Right atrium auricular region (tissue), 2 donors: ENCODE measurements at regions not wholly inside any gene's neighbourhood (a gene's known extent, or its start where the extent isn't known, plus 50 kb on each side); places are given as distances from the start of the nearest gene placed in this dataset.

ENCODE experiments used
- DNase-seq: peaks from one replicate; pipeline ENCODE4 v3.0.0-alpha.2; 2019; ENCODE audit warnings: low spot score
- H3K27ac ChIP-seq, 2 donors: fragments of 200-600 bp; sonication (generic); 1 replicate in 1 of 2; 2 replicates in 1 of 2; pipeline ENCODE4 v1.5.1; 2016 to 2019
- H3K27me3 ChIP-seq, 2 donors: fragments of 200-600 bp; sonication (generic); one replicate each; pipeline versions ENCODE4 v1.5.1 to v1.6.0; 2017 to 2019
- H3K36me3 ChIP-seq: fragments of 200-600 bp; sonication (generic); one replicate; pipeline ENCODE4 v1.5.1; 2016
- H3K4me1 ChIP-seq, 2 donors: fragments of 200-600 bp; sonication (generic); one replicate each; pipeline versions ENCODE4 v1.5.1 to v1.6.0; 2017 to 2019
- H3K4me3 ChIP-seq, 2 donors: fragments of 200-600 bp; sonication (generic); 1 replicate in 1 of 2; 2 replicates in 1 of 2; pipeline ENCODE4 v1.5.1; 2017 to 2019; ENCODE audit warnings: mild to moderate bottlenecking in 1 of 2, moderate library complexity in 1 of 2
- H3K9me3 ChIP-seq, 2 donors: fragments of 200-600 bp; sonication (generic); one replicate each; pipeline ENCODE4 v1.5.1; 2019
- CTCF ChIP-seq, 2 donors: fragments of 200-600 bp; sonication (generic); IDR thresholded peaks; one replicate each; pipeline ENCODE4 v1.5.1; 2019; ENCODE audit warnings: antibody characterized with exemption in 2 of 2

- Histone ChIP-seq H3K4me1 (peaks cover 0 to 27% of the 10 kb centered on the region in 2 donors), H3K36me3 (no peaks in the 10 kb centered on the region), H3K4me3 (no peak overlapping the region), H3K9me3 (no peaks in the 10 kb centered on the region), H3K27me3 (no peaks in the 10 kb centered on the region), H3K27ac (no peak overlapping the region)
- TF ChIP-seq CTCF (IDR thresholded peaks at IDR 0.05): no peak
- no peak for DNase-seq
Measured at GRCh38 chr16:85546585-85547447, 66.3 kb upstream of the GSE1 start.

GRCh38 chr16:85548375-85548774, 64.7 kb upstream of the GSE1 start:
- H3K4me3 ChIP-seq: no peak overlapping the region
- H3K4me1 ChIP-seq: peaks cover 0 to 30% of the 10 kb centered on the region in 2 donors
- DNase-seq: no peak
- no peaks in the 10 kb centered on the region for H3K9me3 ChIP-seq
- TF ChIP-seq CTCF (IDR thresholded peaks at IDR 0.05): no peak
- no peaks in the 10 kb centered on the region for H3K27me3 ChIP-seq
- no peaks in the 10 kb centered on the region for H3K36me3 ChIP-seq
- no peak overlapping the region for H3K27ac ChIP-seq

- no peak for DNase-seq
- Histone ChIP-seq H3K9me3 (no peaks in the 10 kb centered on the region), H3K4me1 (peaks cover 0 to 37% of the 10 kb centered on the region in 2 donors), H3K27ac (no peak overlapping the region), H3K4me3 (no peak overlapping the region), H3K27me3 (no peaks in the 10 kb centered on the region), H3K36me3 (no peaks in the 10 kb centered on the region)
- no peak for TF ChIP-seq CTCF (IDR thresholded peaks at IDR 0.05)
Measured at GRCh38 chr16:85549766-85550421, 63.2 kb upstream of the GSE1 start.

GRCh38 chr16:85550422-85550864, 62.7 kb upstream of the GSE1 start:
- peaks cover 0 to 37% of the 10 kb centered on the region in 2 donors for H3K4me1 ChIP-seq
- no peak for DNase-seq
- no peaks in the 10 kb centered on the region for H3K9me3 ChIP-seq
- no peaks in the 10 kb centered on the region for H3K36me3 ChIP-seq
- H3K4me3 ChIP-seq: no peak overlapping the region
- peak overlapping the region; percentile 25 to 41 for H3K27ac ChIP-seq
- TF ChIP-seq CTCF (IDR thresholded peaks at IDR 0.05): peak in 1 of 2 donors; percentile 57
- no peaks in the 10 kb centered on the region for H3K27me3 ChIP-seq

- H3K27ac ChIP-seq: peak overlapping the region; percentile 25 to 41
- no peaks in the 10 kb centered on the region for H3K27me3 ChIP-seq
- no peak for DNase-seq
- H3K4me3 ChIP-seq: no peak overlapping the region
- TF ChIP-seq CTCF (IDR thresholded peaks at IDR 0.05): no peak
- no peaks in the 10 kb centered on the region for H3K36me3 ChIP-seq
- no peaks in the 10 kb centered on the region for H3K9me3 ChIP-seq
- peaks cover 0 to 37% of the 10 kb centered on the region in 2 donors for H3K4me1 ChIP-seq
Measured at GRCh38 chr16:85550953-85551924, 61.9 kb upstream of the GSE1 start.
